ENCODE measurements at regions not wholly inside any gene's neighbourhood (a gene's known extent, or its start where the extent isn't known, plus 50 kb on each side); places are given as distances from the start of the nearest gene placed in this dataset.

- no peak for TF ChIP-seq CTCF (IDR thresholded peaks at IDR 0.05)
- no peak for TF ChIP-seq POLR2A (IDR thresholded peaks at IDR 0.05)
Measured at GRCh38 chr16:74090871-74091270, 205.7 kb upstream of the PSMD7 start.

Measured in right lobe of liver (tissue), 4 donors.